ENCODE measurements at regions not wholly inside any gene's neighbourhood (a gene's known extent, or its start where the extent isn't known, plus 50 kb on each side); places are given as distances from the start of the nearest gene placed in this dataset.
"Not testable (repeated sequence)": the region's sequence is repeated elsewhere in the genome, so short reads cannot be mapped to it uniquely, and the experiment has no call there.

DNA sequence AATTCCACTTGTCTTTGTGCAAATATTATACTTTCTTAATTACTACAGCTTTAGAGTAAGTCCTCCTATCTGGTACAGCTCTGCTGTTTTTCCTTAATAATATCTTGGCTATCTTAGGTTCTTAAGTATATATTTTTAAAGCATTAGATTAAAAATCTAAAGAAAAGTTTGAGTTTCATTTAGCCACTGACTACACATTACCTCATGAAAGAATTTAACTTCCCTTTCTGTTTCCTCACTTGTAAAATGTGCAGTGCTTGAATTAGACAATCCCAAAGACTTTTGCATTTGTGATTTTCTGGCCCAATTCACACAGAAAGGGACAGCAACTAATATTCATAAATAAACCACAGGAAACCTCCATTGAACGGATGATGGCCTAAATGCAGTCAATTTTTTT, 126.4 kb upstream of the SAMSN1 start:
- 55 to 62% methylated on average over 1 of the region's 1 CpG for WGBS, 2 donors (ENCODE audit: low coverage in 1 of 2)
- H3K4me3 ChIP-seq, result no peak overlapping the region
- no peaks in the 10 kb centered on the region for H3K9me3 ChIP-seq
- in situ Hi-C loops (cut with MboI; ENCODE audit: low pct_ligation_motif_present in 1 of 4, low pct_unique_long_range_greater_than_20kb in 1 of 4, low sequenced_read_pairs in 3 of 4), result no loop called here
- H3K27ac ChIP-seq, result no peak overlapping the region
- H3K36me3 ChIP-seq, result no peaks in the 10 kb centered on the region
- H3K4me1 ChIP-seq, result peaks cover 0 to 19% (median 9%) of the 10 kb centered on the region in 4 donors
- no peak for TF ChIP-seq POLR2A (IDR thresholded peaks at IDR 0.05)
- H3K27me3 ChIP-seq, result no peaks in the 10 kb centered on the region
- DNase-seq, result no peak
- intact Hi-C loops (cut with DNase I; ENCODE audit: low total_unique reads), result no loop called here

GRCh38 chr21:14670409-14670808, 124.3 kb upstream of the SAMSN1 start:
- no peak for TF ChIP-seq EP300 (IDR thresholded peaks at IDR 0.05; ENCODE audit: low read depth)
- TF ChIP-seq, protein P1, sequence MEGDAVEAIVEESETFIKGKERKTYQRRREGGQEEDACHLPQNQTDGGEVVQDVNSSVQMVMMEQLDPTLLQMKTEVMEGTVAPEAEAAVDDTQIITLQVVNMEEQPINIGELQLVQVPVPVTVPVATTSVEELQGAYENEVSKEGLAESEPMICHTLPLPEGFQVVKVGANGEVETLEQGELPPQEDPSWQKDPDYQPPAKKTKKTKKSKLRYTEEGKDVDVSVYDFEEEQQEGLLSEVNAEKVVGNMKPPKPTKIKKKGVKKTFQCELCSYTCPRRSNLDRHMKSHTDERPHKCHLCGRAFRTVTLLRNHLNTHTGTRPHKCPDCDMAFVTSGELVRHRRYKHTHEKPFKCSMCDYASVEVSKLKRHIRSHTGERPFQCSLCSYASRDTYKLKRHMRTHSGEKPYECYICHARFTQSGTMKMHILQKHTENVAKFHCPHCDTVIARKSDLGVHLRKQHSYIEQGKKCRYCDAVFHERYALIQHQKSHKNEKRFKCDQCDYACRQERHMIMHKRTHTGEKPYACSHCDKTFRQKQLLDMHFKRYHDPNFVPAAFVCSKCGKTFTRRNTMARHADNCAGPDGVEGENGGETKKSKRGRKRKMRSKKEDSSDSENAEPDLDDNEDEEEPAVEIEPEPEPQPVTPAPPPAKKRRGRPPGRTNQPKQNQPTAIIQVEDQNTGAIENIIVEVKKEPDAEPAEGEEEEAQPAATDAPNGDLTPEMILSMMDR (IDR thresholded peaks at IDR 0.05), result no peak
- in situ Hi-C loops (cut with MboI; ENCODE audit: low pct_ligation_motif_present in 1 of 4, low pct_unique_long_range_greater_than_20kb in 1 of 4, low sequenced_read_pairs in 3 of 4) (no loop called here), intact Hi-C loops (cut with DNase I; ENCODE audit: low total_unique reads) (no loop called here)
- WGBS, 2 donors (ENCODE audit: low coverage in 1 of 2), result 82 to 94% methylated on average over 2 of the region's 2 CpGs
- peaks cover 0 to 4% (median under 1%) of the 10 kb centered on the region in 4 donors for H3K4me1 ChIP-seq
- H3K36me3 ChIP-seq, result no peaks in the 10 kb centered on the region
- no peak overlapping the region for H3K27ac ChIP-seq
- H3K9me3 ChIP-seq, result no peaks in the 10 kb centered on the region
- H3K27me3 ChIP-seq, result no peaks in the 10 kb centered on the region
- no peak for DNase-seq
- H3K4me3 ChIP-seq, result no peak overlapping the region

DNA sequence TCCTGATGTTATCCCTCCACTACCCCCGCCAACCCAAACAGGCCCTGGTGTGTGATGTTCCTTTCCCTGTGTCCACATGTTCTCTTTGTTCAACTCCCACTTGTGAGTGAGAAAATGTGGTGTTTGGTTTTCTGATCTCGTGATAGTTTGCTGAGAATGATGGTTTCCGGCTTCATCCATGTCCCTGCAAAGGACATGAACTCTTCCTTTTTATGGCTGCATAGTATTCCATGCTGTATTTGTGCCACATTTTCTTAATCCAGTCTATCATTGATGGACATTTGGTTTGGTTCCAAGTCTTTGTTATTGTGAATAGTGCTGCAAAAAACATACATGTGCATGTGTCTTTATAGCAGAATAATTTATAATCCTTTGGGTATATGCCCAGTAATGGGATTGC, 123.0 kb upstream of the SAMSN1 start:
- intact Hi-C loops (cut with DNase I; ENCODE audit: low total_unique reads); H3K4me1 ChIP-seq; in situ Hi-C loops (cut with MboI; ENCODE audit: low pct_ligation_motif_present in 1 of 4, low pct_unique_long_range_greater_than_20kb in 1 of 4, low sequenced_read_pairs in 3 of 4); H3K27me3 ChIP-seq; H3K27ac ChIP-seq; H3K9me3 ChIP-seq; H3K4me3 ChIP-seq; DNase-seq; H3K36me3 ChIP-seq: not testable (repeated sequence)
- 93 to 99% methylated on average over 3 of the region's 3 CpGs for WGBS, 2 donors (ENCODE audit: low coverage in 1 of 2)

GRCh38 chr21:14657241-14658008, 111.3 kb upstream of the SAMSN1 start:
- WGBS, 2 donors (ENCODE audit: low coverage in 1 of 2), result 89 to 93% methylated on average over 10 of the region's 10 CpGs
- in situ Hi-C loops (cut with MboI; ENCODE audit: low pct_ligation_motif_present in 1 of 4, low pct_unique_long_range_greater_than_20kb in 1 of 4, low sequenced_read_pairs in 3 of 4) (no loop called here), intact Hi-C loops (cut with DNase I; ENCODE audit: low total_unique reads) (no loop called here)
- Histone ChIP-seq H3K27ac (no peak overlapping the region), H3K9me3 (no peaks in the 10 kb centered on the region), H3K27me3 (no peaks in the 10 kb centered on the region), H3K4me3 (no peak overlapping the region), H3K36me3 (no peaks in the 10 kb centered on the region), H3K4me1 (no peaks in the 10 kb centered on the region)
- no peak for DNase-seq
- TF ChIP-seq POLR2A (IDR thresholded peaks at IDR 0.05), result no peak
- no peak for TF ChIP-seq POLR2AphosphoS5 (IDR thresholded peaks at IDR 0.05)
- TF ChIP-seq EP300 (IDR thresholded peaks at IDR 0.05; ENCODE audit: low read depth), result no peak
- TF ChIP-seq, protein P1 (IDR thresholded peaks at IDR 0.05), result no peak

GRCh38 chr21:14646893-14647292, 100.8 kb upstream of the SAMSN1 start:
- TF ChIP-seq, protein P1 (IDR thresholded peaks at IDR 0.05), result no peak
- TF ChIP-seq EP300 (IDR thresholded peaks at IDR 0.05; ENCODE audit: low read depth) (no peak), POLR2AphosphoS5 (IDR thresholded peaks at IDR 0.05) (no peak), POLR2A (IDR thresholded peaks at IDR 0.05) (no peak)
- WGBS, 2 donors (ENCODE audit: low coverage in 1 of 2), result 88 to 90% methylated on average over 1 of the region's 1 CpG
- Histone ChIP-seq H3K36me3 (no peaks in the 10 kb centered on the region), H3K27me3 (no peaks in the 10 kb centered on the region), H3K27ac (no peak overlapping the region), H3K9me3 (no peaks in the 10 kb centered on the region), H3K4me1 (no peaks in the 10 kb centered on the region), H3K4me3 (no peak overlapping the region)
- intact Hi-C loops (cut with DNase I; ENCODE audit: low total_unique reads), result no loop called here
- in situ Hi-C loops (cut with MboI; ENCODE audit: low pct_ligation_motif_present in 1 of 4, low pct_unique_long_range_greater_than_20kb in 1 of 4, low sequenced_read_pairs in 3 of 4), result no loop called here
- no peak for DNase-seq
